ENCODE measurements at regions not wholly inside any gene's neighbourhood (a gene's known extent, or its start where the extent isn't known, plus 50 kb on each side); places are given as distances from the start of the nearest gene placed in this dataset.

GRCh38 chr7:155244675-155245074, 53.0 kb upstream of the INSIG1 start:
- no peak for DNase-seq
- TF ChIP-seq GATA1 (IDR thresholded peaks at IDR 0.05; ENCODE audit: low read depth, low read length) (no peak), POLR2A (IDR thresholded peaks at IDR 0.05; ENCODE audit: low read length) (no peak)

GRCh38 chr7:155247479-155248365, 50.0 kb upstream of the INSIG1 start:
- no peak for DNase-seq
- TF ChIP-seq GATA1 (IDR thresholded peaks at IDR 0.05; ENCODE audit: low read depth, low read length) (no peak), POLR2A (IDR thresholded peaks at IDR 0.05; ENCODE audit: low read length) (no peak)

Measured in erythroblast (primary cell).